Left forelimb (tissue), 1 donor: ENCODE measurements at regions not wholly inside any gene's neighbourhood (a gene's known extent, or its start where the extent isn't known, plus 50 kb on each side); places are given as distances from the start of the nearest gene placed in this dataset.
"Not testable (repeated sequence)": the region's sequence is repeated elsewhere in the genome, so short reads cannot be mapped to it uniquely, and the experiment has no call there.

Experiments
- DNase-seq: peaks from one replicate; pipeline ENCODE4 v3.0.0-alpha.2; 2018; ENCODE audit warnings: low spot score

DNA sequence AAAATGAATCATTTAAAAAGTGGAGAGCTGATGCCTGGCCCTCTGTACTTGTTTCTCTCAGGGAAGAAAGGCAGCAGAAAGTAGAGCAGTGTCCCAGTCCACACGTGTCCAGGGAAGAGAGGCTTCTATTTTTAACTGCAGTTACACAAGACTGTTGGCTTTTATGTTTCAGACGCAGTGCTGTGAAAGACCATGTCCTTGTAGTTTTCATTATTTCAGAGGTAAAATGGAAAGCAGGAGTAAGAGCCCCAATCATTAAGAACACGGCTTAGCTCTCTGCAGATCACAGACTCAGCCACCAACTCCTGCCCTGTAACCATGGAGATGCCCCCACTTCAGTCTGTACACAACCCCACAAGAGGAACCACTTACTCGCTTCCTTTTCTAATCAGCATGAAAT is 336.3 kb downstream of the DAD1 start:
- no peak for DNase-seq

DNA sequence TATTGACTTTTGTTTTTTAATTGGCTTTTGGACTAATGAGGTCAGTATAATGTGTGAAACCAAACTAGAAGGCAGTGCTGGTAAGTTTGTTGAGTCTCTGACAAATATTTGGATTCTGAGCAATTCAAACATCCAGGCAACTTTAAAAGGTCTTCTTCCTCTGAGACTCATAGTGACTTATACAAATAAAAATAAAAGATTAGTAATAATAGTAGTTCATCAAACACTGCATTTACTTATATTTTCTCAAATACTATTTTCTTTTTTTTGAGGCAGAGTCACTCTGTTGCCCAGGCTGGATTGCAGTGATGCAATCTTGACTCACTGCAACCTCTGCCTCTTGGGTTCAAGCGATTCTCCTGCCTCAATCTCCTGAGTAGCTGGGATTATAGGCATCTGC is 337.9 kb downstream of the DAD1 start:
- DNase-seq: no peak

DNA sequence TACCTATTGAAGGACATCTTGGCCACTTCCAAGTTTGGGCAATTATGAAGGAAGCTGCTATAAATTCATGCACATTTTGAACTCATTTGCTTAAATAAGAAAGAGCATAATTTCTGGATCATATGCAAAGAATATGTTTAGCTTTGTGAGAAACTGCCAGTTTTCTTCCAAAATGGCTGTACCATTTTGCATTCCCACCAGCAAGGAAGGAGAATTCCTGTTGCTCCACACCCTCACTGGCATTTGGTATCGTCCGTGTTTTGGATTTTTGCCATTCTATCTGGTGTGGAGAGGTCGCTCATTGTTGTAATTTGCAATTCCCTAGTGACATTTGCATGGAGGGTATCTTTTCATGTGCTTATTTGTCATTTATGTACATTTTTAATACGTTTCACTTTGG is 339.3 kb downstream of the DAD1 start:
- DNase-seq: no peak

DNA sequence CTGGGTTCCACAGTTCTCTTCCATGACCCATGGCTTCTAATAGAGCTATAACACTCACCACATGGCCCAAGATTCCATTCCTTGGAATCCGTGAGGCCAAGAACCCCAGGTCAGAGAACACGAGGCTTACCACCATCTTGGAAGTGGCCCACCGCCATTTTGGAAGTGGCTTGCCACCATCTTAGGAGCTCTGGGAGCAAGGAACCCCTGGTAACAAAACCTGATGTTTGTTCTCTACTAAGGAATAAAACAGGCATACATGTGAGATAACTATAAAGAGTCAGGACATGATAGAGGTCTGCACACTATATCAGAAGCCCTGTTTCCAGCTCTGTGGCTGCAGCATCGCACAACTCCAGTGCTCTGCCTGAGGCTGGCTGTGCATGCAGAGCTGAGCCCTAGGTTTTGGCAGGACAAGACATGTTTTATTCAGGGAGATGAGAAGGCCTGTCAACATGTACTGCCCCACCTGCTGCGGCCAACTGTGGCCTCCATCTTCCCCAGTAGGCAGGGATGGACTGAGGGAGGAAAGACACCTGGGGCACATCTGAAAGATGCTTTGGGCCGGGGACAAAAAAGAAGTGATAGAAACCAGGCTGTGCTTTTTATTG is 344.9 kb downstream of the DAD1 start:
- no peak for DNase-seq

DNA sequence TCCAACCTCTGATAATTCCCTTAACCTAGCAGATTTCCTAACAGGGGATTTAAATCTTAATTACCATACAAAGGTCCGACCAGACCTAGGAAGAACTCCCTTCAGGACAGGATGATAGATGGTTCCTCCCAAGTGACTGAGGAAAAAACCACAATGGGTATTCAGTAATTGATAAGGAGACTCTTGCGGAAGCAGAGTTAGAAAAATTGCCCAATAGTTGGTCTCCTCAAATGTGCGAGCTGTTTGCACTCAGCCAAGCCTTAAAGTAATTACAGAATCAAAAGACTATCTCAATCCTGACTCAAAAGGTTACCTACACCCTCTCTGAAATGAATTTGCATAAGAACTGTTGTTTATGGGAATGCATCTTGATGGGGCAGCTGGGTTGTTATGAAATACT is 350.7 kb downstream of the DAD1 start:
- not testable (repeated sequence) for DNase-seq

DNA sequence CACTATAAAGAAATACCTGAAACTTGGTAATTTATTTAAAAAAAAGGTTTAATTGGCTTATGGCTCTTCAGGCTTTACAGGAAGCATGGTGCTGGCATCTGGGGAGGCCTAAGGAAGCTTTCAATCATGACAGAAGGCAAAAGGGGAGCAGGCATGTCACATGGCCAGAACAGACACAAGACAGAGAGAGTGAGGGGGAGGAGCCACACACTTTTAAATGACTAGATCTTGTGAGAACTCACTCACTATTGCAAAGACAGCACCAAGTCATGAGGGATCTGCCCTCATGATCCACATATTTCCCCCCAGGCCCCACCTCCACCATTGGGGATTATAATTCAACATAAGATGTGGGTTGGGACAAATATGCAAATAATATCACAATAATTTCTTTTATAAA is 355.6 kb downstream of the DAD1 start:
- DNase-seq: no peak

DNA sequence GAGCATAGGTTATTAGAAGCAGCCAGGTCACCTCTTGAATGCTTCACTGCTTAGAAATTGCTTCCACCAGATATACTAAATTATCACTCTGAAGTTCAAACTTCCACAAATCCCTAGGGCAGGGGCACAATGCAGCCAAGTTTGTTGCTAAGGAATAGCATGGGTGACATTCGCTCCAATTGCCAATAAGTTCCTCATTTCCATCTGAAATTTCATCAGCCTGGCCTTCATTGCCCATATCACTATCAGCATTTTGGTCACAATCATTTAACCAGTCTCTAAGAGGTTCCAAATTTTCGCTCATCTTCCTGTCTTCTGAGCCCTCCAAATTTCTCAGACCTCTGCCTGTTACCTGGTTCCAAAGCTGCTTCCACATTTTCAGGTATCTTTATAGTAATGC is 356.1 kb downstream of the DAD1 start:
- DNase-seq: no peak

DNA sequence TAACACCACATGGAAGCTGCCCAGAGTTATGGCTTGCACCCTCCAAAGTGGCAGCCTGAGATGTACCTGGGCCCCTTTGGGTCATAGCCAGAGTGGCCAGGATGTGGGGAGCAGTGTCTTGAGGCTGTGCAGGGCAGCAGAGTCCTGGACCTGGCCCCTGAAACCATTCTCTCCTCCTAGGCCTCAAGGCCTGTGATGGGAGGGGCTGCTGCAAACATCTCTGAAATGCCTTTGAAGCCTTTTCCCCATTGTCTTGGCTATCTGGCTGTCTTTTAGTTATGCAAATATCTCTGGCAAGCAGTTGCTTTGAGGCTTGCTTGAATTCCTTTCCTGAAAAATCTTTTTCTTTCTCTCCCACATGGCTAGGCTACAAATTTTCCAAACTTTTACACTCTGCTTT is 356.5 kb downstream of the DAD1 start:
- DNase-seq: no peak

DNA sequence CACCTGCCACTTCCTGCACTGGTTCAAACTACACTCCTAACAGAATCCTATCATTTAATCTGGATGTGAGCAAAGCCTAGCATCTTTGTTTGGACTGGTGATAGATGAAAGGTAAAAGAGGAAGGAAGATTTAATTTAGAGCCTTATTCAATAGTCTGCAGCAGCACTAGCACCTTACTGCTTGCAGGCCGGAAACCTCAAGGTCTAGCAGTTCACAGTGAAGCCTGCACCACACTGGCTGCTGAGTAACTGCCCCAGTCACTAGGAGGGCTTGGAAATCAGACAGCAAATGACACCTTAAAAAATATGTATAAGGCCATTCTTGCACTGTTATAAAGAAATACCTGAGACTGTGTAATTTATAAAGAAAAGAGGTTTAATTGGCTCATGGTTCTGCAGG is 358.0 kb downstream of the DAD1 start:
- DNase-seq: no peak

DNA sequence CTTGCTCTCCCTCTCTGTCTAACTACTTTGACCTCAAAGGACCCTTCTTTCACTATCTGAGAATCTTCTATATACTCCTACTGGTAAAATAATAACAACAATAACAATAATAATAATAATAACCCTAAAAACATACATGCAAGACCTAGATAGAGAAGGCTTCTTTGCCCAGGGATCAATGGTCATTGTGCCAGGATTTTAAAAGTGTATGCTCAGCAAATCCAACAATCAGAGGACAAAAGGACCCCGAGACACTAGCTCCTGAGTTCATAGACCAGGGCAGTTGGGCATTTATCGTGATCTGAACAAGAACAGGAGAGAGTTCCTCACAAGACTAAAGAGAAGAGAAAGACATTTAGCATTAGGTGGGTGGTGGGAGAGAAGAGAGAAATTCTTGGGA is 358.5 kb downstream of the DAD1 start:
- DNase-seq: no peak

DNA sequence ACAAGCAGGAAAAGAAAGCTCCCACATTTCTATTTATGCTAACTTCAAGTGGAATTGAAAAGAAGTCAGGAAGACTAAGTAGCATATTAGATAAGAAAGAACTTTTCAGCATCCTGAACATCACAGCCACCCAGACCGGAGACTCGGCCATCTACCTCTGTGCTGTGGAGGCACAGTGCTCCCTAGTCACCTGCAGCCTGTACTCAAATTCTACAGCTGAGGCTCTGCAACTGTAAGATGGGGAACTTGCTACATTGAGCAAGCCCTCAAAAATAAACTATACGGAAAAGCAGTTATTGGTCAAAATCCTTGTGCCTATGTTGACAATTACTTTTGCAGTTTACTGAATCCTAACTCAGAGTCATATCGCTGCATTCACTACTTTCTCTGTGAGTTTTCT is 361.9 kb downstream of the DAD1 start:
- DNase-seq: no peak

DNA sequence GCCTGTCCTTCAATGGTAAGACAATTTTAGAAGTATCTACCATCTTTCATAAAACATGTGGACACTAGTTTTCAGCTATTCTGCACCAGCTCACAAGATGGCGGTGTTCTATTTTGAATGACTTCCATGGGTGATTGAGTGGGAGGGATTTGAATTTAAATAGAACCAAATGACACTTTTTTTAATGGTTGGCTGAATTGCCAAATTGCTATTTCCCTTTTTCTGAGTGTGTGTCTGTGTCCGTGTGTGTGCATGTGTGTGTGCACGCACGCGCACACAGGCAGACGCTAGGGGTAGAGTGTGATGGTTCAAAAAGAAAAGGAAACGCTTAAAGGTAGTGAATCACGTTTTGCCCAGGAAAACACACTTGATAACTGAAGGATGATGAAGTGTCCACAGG is 362.6 kb downstream of the DAD1 start:
- no peak for DNase-seq

DNA sequence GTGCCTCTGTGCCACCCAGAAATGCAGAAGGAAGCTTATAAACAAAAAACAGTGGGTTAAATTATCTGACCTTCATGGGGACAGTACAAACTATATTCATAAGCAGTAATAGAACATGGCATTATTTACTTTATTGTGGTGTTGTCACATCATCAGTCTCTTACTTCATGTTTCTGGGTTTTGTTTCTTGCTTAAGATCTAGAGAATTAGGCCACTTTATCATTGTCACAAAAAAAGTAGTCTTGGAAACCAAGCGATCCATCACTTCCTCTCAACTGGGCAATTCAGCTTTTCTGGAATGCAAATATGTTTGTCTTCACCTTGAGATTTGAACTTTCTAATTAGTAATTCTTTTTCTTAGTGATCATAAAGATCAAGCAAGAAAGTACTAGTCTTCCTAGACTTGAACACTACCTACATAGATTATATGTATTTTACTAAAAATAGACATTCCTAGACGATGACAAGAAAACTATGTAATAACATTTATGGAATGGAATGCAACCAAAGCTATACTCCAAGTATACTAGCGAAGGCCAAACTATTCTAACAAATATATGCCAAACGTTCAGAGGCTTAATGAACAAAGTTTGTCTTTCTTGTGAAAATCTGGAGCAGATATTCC is 363.4 kb downstream of the DAD1 start:
- no peak for DNase-seq

DNA sequence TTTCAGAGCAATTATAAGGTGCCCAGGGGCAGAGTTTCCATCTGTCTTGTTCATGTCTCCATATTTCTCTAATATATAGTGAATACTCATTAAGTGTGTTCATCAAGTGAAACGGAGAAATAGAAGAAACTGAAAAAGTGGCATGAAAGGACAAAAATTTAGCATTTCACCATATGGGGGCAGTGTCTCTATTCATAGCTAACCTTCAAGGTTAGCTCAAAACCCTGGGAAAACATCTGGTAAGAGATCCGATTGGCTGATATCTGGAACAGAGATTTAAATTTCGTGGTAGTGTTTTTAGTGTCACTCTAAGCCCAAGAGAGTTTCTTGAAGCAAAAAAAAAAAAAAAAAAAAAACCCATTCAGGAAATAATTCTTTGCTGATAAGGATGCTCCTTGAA is 367.5 kb downstream of the DAD1 start:
- no peak for DNase-seq

DNA sequence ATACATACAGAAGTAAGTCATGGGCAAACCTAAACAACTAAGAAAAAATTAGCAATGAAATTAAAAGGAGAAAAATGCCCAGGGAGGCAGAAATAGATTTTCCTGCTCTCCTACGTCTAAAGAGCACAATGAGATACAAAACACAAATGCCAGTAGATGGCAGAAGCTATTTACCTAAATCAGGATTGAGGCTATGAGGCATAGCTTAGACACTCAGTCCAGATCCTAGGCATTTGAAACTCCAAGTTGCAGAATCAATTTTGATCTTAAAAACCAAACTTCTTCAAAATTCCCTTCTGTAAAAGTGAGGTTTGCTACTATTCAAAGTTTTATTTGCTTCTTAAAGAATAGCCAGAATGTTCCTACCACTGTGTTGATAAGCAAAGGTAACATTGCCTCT is 368.6 kb downstream of the DAD1 start:
- no peak for DNase-seq

DNA sequence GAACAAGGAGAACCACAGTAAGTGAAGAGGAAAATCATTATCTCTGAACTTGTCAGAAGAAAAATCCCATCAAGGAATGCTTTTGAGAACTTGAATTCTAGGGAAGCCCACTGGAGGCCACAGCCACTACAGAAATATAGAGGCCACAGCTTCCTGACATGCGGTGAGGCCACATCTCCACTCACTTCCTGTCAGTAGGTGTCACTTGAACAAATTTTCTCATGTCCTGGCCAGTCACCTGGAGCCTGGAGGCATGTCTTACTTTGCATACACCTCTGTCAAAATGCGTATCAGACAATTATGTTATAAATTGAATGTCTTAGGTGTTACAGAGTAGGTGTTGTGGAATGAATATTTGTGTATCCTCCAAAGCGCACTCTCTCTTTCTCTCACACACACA is 370.3 kb downstream of the DAD1 start:
- no peak for DNase-seq

DNA sequence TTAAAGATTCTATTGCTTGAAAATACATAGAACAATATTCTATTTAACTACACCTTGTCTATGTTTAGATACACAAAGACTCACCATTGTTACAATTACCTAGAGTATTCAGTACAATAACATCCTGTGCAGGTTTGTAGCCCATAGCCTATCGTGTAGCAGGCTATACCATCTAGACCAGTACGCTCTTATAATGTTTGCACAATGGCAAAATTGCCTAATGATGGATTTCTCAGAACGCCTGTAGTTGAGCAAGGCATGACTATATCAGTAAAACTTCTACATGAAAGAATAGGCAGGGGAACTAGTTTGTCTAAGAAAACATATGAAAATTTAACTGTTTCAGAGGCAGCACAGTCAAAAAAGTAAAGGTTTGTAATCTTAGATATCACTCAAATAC is 375.9 kb downstream of the DAD1 start:
- DNase-seq: no peak

DNA sequence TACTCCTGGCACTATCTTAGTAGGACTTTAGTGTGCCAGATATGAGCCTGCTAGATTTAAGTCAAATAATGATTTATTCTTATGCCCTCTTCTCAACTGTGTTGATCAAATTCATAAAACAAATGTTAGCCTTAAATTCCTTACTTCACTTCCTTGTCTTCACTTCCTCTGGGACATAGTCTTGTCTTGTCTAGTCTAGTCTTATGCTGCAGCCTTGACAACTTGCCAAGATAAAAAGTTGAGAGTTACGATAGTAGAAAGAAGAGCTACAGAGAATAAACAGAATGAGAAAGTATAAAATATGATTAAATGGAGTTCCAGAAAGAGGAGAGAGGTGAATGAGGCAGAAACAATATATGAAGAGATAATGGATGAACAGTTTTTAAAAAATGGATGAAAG is 378.1 kb downstream of the DAD1 start:
- no peak for DNase-seq

DNA sequence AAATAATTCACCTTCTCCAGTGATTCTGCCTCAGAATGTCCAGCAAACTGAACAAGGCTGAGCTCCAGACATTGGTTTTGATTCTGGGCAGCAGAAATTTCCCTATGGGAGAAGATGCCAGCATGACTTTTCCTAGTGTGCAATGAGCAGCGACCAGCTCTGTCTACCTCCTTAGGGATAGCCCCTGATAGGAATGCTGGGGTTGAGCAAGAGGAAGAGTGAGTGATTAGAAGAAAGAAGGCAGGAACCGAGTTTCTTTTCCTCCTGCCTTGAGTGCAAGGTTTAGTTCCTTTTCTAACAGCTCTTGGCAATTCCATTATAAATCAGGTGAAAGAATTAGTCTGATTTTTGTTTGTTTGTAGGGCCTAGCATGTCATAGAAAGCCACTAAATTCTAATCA is 379.0 kb downstream of the DAD1 start:
- no peak for DNase-seq

DNA sequence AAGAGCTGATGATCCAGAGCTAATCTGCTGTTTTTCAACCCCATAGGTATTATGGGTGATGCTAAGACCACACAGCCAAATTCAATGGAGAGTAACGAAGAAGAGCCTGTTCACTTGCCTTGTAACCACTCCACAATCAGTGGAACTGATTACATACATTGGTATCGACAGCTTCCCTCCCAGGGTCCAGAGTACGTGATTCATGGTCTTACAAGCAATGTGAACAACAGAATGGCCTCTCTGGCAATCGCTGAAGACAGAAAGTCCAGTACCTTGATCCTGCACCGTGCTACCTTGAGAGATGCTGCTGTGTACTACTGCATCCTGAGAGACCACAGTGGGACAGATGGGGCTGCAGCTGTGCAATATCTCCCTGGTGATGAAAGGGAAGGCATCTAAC is 386.0 kb downstream of the DAD1 start:
- no peak for DNase-seq

DNA sequence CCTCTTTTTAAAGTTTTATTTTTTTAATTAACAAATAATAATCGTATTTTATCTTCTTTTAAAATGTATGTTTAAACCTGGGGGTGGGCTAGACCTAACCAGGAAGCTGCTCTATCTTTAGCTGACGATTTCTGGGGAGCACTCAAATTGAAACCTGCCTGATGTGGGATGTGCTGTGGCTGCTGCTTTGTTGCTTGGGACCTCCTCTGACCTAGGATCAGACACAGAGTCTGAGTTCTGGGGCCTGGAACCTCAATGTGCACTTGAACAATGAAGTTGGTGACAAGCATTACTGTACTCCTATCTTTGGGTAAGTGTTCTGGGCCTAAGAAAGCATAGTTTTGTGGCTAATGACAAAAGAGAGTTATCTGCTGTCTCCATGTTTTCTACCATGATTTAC is 386.7 kb downstream of the DAD1 start:
- no peak for DNase-seq

DNA sequence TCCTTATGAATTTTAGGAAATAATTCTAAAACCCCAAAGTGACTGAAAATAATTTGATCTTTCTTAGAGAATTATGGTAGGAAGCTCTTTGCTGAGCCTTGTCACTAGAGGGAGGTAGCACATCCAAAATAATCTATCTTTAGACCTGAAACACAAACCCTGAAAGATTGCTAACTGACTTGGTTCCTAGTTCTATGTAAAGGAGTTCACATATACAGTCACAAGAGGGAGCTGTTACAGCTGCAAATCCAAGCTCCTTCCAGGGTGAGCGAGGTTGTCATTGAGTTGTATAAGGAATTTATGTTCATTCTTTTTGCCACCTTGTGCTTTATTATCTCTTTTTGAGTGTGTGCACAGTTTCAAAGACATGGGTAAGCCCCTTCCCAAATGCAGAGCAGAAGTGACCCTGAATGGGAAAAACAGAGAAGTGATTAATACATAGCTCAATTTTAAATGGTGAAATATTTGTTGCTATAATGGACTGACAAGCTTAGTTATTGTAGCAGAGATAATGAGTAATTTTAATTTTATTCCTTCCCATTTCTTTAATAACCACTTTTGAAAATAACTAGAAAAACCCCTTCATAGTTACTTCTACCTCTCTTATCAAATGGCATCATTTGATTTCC is 387.9 kb downstream of the DAD1 start:
- DNase-seq: no peak

DNA sequence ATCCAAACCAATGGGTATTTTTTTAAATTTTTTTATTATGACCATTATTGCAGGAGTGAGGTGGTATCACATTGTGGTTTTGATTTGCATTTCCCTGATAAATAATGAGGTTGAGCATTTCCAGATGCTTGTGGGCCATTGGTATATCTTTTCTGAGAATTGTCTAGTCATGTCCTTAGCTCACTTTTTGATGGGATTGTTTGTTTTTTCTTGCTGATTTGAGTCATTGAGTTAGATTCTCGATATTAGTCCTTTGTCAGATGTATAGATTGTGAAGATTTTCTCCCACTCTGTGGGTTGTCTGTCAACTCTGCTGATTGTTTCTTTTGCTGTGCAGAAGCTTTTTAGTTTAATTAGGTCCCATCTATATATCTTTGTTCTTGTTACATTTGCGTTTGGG is 388.9 kb downstream of the DAD1 start:
- not testable (repeated sequence) for DNase-seq

DNA sequence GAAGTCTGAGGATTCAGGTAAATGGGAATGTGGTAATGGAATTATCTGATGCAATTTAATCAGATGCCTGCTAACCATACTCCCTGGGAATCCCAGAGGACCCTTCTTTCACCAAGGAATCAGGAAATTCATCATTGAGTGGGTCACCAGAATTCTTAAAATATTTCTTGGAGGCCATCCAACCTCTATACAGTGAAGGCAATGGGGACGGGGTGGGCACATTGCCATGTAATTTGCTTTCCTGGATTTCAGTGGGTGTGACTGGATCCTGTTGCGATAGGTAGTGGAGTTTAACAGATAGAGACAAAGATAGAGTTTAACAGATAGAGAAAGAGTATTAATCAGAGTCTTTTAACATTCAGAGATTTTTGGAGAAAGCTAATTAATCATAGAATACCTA is 394.4 kb downstream of the DAD1 start:
- no peak for DNase-seq
